Neural cell (in vitro differentiated cells): ENCODE measurements at regions not wholly inside any gene's neighbourhood (a gene's known extent, or its start where the extent isn't known, plus 50 kb on each side); places are given as distances from the start of the nearest gene placed in this dataset.

ENCODE experiments used
- EZH2 ChIP-seq: fragments of 200-600, 300-800 bp; shearing (Covaris generic), sonication (generic); IDR thresholded peaks from 2 replicates; pipeline ENCODE4 v1.6.1; 2014; ENCODE audit warnings: antibody characterized with exemption, low read length, borderline replicate concordance, mild to moderate bottlenecking; ENCODE audit not compliant: insufficient read depth, poor library complexity, severe bottlenecking
- TF ChIP-seq, protein P1 (sequence below): fragments of 450-650 bp; IDR thresholded peaks from 2 replicates; pipeline ENCODE4 v1.5.1; 2014; ENCODE audit warnings: antibody characterized with exemption, mild to moderate bottlenecking, moderate library complexity; ENCODE audit not compliant: poor library complexity, severe bottlenecking

DNA sequence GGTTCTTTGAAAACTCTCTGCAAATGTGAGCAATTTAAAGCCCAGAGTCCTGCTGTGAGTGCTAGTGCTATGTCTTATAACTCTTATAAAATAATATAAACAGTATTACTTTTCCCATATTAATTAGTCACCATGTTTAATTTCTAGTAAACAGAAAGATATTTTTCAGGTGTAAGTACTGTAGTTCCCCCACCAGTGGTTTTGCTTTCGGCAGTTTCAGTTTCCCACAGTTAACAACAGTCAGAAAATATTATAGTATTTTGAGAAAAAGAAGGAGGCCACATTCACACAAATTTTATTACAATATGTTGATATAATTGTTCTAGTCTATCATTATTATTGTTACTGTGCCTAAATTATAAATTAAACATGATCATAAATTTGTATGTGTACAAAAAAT, 800.5 kb downstream of the LRFN5 start:
- TF ChIP-seq, protein P1, sequence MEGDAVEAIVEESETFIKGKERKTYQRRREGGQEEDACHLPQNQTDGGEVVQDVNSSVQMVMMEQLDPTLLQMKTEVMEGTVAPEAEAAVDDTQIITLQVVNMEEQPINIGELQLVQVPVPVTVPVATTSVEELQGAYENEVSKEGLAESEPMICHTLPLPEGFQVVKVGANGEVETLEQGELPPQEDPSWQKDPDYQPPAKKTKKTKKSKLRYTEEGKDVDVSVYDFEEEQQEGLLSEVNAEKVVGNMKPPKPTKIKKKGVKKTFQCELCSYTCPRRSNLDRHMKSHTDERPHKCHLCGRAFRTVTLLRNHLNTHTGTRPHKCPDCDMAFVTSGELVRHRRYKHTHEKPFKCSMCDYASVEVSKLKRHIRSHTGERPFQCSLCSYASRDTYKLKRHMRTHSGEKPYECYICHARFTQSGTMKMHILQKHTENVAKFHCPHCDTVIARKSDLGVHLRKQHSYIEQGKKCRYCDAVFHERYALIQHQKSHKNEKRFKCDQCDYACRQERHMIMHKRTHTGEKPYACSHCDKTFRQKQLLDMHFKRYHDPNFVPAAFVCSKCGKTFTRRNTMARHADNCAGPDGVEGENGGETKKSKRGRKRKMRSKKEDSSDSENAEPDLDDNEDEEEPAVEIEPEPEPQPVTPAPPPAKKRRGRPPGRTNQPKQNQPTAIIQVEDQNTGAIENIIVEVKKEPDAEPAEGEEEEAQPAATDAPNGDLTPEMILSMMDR = no peak
- no peak for TF ChIP-seq EZH2
